GM23338 (cell line): ENCODE measurements at regions not wholly inside any gene's neighbourhood (a gene's known extent, or its start where the extent isn't known, plus 50 kb on each side); places are given as distances from the start of the nearest gene placed in this dataset.

Experiments used
- ATAC-seq: fragments of 200-7000 bp; cut with Tn5 transposase; 3 replicates; pipeline ENCODE4 v1.9.1; 2020
- DNase-seq: peaks from one replicate; pipeline ENCODE4 v3.0.0-alpha.2; 2015; ENCODE audit warnings: low spot score
- H2AFZ ChIP-seq: fragments of 200-600 bp; sonication (generic); 2 replicates; pipeline ENCODE4 v1.8.0; 2016; ENCODE audit warnings: antibody characterized with exemption, mild to moderate bottlenecking, moderate library complexity
- H3F3A ChIP-seq: fragments of 200-600 bp; sonication (generic); replicated peaks from 2 replicates; pipeline ENCODE4 v1.8.0; 2017; ENCODE audit warnings: antibody characterized with exemption, mixed run types, low read depth
- H3K27ac ChIP-seq: fragments of 200-600 bp; sonication (generic); 2 replicates; pipeline ENCODE4 v1.6.1; 2016; ENCODE audit warnings: low read depth
- H3K27me3 ChIP-seq: fragments of 200-600 bp; sonication (generic); 2 replicates; pipeline ENCODE4 v1.8.0; 2016; ENCODE audit warnings: mild to moderate bottlenecking, mixed run types, moderate library complexity; ENCODE audit not compliant: insufficient read depth
- H3K36me3 ChIP-seq: fragments of 200-600 bp; sonication (generic); 2 replicates; pipeline ENCODE4 v1.8.0; 2016; ENCODE audit warnings: mild to moderate bottlenecking; ENCODE audit not compliant: insufficient read depth
- H3K4me1 ChIP-seq: fragments of 200-600 bp; sonication (generic); 2 replicates; pipeline ENCODE4 v1.8.0; 2016; ENCODE audit warnings: mild to moderate bottlenecking, moderate library complexity; ENCODE audit not compliant: insufficient read depth
- H3K4me2 ChIP-seq: fragments of 200-600 bp; sonication (generic); 2 replicates; pipeline ENCODE4 v1.7.1; 2017; ENCODE audit warnings: mixed run types
- H3K4me3 ChIP-seq: fragments of 200-600 bp; sonication (generic); 2 replicates; pipeline ENCODE4 v1.6.1; 2016; ENCODE audit warnings: mixed run types
- H3K79me2 ChIP-seq: fragments of 200-600 bp; sonication (generic); replicated peaks from 2 replicates; pipeline ENCODE4 v1.8.0; 2017; ENCODE audit warnings: mild to moderate bottlenecking; ENCODE audit not compliant: insufficient read depth
- H3K9me2 ChIP-seq: fragments of 200-600 bp; sonication (generic); 2 replicates; pipeline ENCODE4 v1.8.0; 2017; ENCODE audit not compliant: insufficient read depth
- H4K20me1 ChIP-seq: fragments of 200-600 bp; sonication (generic); replicated peaks from 2 replicates; pipeline ENCODE4 v1.8.0; 2017; ENCODE audit warnings: mild to moderate bottlenecking; ENCODE audit not compliant: insufficient read depth
- H3K27ac Mint-ChIP-seq: 2 replicates; pipeline ENCODE4 v1.8.0; 2020; ENCODE audit warnings: inconsistent platforms, mild to moderate bottlenecking, moderate library complexity, mixed read lengths
- H3K27me3 Mint-ChIP-seq: 3 replicates; pipeline ENCODE4 v1.8.0; 2022; ENCODE audit warnings: low read depth, mild to moderate bottlenecking, moderate library complexity, mixed read lengths, inconsistent platforms; ENCODE audit not compliant: insufficient read depth, poor library complexity
- H3K36me3 Mint-ChIP-seq: 3 replicates; pipeline ENCODE4 v1.8.0; 2021; ENCODE audit warnings: low read depth, mild to moderate bottlenecking, inconsistent platforms, moderate library complexity, mixed read lengths
- H3K4me1 Mint-ChIP-seq: 3 replicates; pipeline ENCODE4 v1.8.0; 2020; ENCODE audit warnings: mild to moderate bottlenecking, inconsistent platforms, mixed read lengths
- H3K4me3 Mint-ChIP-seq: 3 replicates; pipeline ENCODE4 v1.8.0; 2021; ENCODE audit warnings: moderate library complexity, mild to moderate bottlenecking, inconsistent platforms, mixed read lengths
- H3K9me3 Mint-ChIP-seq: 3 replicates; pipeline ENCODE4 v1.8.0; 2020; ENCODE audit warnings: moderate library complexity, mild to moderate bottlenecking, inconsistent platforms, mixed read lengths
- CREB1 ChIP-seq: fragments of 250-450 bp; sonication (Bioruptor Pico); IDR thresholded peaks from 2 replicates; pipeline ENCODE4 v1.5.0; 2020; ENCODE audit warnings: low read depth, mild to moderate bottlenecking, moderate library complexity
- EZH2 ChIP-seq: fragments of 200-600 bp; sonication (generic); IDR thresholded peaks from one replicate; pipeline ENCODE4 v1.8.0; 2017; ENCODE audit warnings: antibody characterized with exemption, mild to moderate bottlenecking, low read depth; ENCODE audit not compliant: unreplicated experiment
- NANOG ChIP-seq: IDR thresholded peaks from 2 replicates; pipeline ENCODE4 v1.6.1; 2016; ENCODE audit warnings: antibody characterized with exemption, borderline replicate concordance
- STAT1 ChIP-seq: IDR thresholded peaks from one replicate; pipeline ENCODE4 v1.6.1; 2016; ENCODE audit warnings: antibody characterized with exemption; ENCODE audit not compliant: unreplicated experiment
- ZNF114 ChIP-seq: fragments of 250-450 bp; sonication (Bioruptor Pico); IDR thresholded peaks from 2 replicates; pipeline ENCODE4 v1.5.0; 2020; ENCODE audit warnings: mild to moderate bottlenecking, moderate library complexity
- ZNF331 ChIP-seq: fragments of 250-450 bp; sonication (Bioruptor Pico); IDR thresholded peaks from 2 replicates; pipeline ENCODE4 v1.5.0; 2020; ENCODE audit warnings: low read depth, mild to moderate bottlenecking, moderate library complexity
- TF ChIP-seq, protein P1 (sequence below): fragments of 250-450 bp; sonication (Bioruptor Pico); IDR thresholded peaks from 2 replicates; pipeline ENCODE4 v1.5.0; 2020; ENCODE audit warnings: mild to moderate bottlenecking, moderate library complexity
- TF ChIP-seq, protein P2 (sequence below): IDR thresholded peaks from one replicate; pipeline ENCODE4 v1.6.1; 2018; ENCODE audit warnings: antibody characterized with exemption; ENCODE audit not compliant: unreplicated experiment
- TF ChIP-seq, protein P3 (sequence below), 2 experiments: fragments of 200-600 bp in 1 of 2; sonication (generic) in 1 of 2; conservative IDR thresholded peaks; 2 replicates each; pipeline versions ENCODE4 v1.5.1 to v1.6.1; 2016 to 2017; ENCODE audit warnings: antibody characterized with exemption in 2 of 2, low read depth in 2 of 2, mild to moderate bottlenecking in 2 of 2, moderate library complexity in 1 of 2
- TF ChIP-seq, protein P4 (sequence below): IDR thresholded peaks from 2 replicates; pipeline ENCODE4 v1.6.1; 2016; ENCODE audit warnings: antibody characterized with exemption

DNA sequence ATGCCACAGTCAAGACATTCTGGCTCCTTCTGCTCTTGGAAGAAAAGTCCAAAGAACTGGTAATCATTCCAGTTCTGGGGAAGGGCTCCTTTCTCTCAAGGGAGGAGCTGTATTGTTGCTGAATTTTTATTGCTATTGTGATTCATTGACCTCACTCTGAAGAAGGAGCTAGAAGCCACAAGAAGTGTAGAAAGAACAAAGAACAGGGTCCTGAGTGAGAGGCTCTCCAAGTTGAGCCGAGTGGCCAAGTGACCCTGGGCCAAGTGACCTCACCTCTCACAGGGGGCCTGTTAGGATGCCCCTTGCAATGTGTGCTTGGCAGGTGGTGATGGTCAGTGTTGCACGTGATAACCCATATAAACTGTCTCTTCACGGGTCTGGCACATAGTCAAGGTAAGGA is 173.3 kb downstream of the FGF18 start:
- Histone ChIP-seq H3K4me2 (no peak overlapping the region), H4K20me1 (no peaks in the 10 kb centered on the region), H3K27ac (no peak overlapping the region), H3K9me2 (no peaks in the 10 kb centered on the region), H3K4me1 (no peaks in the 10 kb centered on the region), H3K79me2 (no peaks in the 10 kb centered on the region), H3K4me3 (no peak overlapping the region), H3K27me3 (no peaks in the 10 kb centered on the region), H3F3A (no peaks in the 10 kb centered on the region), H2AFZ (no peak overlapping the region), H3K36me3 (no peaks in the 10 kb centered on the region)
- no peaks in the 10 kb centered on the region for H3K36me3 Mint-ChIP-seq
- no peak overlapping the region for H3K27ac Mint-ChIP-seq
- peaks cover 6% of the 10 kb centered on the region for H3K27me3 Mint-ChIP-seq
- TF ChIP-seq, protein P1, sequence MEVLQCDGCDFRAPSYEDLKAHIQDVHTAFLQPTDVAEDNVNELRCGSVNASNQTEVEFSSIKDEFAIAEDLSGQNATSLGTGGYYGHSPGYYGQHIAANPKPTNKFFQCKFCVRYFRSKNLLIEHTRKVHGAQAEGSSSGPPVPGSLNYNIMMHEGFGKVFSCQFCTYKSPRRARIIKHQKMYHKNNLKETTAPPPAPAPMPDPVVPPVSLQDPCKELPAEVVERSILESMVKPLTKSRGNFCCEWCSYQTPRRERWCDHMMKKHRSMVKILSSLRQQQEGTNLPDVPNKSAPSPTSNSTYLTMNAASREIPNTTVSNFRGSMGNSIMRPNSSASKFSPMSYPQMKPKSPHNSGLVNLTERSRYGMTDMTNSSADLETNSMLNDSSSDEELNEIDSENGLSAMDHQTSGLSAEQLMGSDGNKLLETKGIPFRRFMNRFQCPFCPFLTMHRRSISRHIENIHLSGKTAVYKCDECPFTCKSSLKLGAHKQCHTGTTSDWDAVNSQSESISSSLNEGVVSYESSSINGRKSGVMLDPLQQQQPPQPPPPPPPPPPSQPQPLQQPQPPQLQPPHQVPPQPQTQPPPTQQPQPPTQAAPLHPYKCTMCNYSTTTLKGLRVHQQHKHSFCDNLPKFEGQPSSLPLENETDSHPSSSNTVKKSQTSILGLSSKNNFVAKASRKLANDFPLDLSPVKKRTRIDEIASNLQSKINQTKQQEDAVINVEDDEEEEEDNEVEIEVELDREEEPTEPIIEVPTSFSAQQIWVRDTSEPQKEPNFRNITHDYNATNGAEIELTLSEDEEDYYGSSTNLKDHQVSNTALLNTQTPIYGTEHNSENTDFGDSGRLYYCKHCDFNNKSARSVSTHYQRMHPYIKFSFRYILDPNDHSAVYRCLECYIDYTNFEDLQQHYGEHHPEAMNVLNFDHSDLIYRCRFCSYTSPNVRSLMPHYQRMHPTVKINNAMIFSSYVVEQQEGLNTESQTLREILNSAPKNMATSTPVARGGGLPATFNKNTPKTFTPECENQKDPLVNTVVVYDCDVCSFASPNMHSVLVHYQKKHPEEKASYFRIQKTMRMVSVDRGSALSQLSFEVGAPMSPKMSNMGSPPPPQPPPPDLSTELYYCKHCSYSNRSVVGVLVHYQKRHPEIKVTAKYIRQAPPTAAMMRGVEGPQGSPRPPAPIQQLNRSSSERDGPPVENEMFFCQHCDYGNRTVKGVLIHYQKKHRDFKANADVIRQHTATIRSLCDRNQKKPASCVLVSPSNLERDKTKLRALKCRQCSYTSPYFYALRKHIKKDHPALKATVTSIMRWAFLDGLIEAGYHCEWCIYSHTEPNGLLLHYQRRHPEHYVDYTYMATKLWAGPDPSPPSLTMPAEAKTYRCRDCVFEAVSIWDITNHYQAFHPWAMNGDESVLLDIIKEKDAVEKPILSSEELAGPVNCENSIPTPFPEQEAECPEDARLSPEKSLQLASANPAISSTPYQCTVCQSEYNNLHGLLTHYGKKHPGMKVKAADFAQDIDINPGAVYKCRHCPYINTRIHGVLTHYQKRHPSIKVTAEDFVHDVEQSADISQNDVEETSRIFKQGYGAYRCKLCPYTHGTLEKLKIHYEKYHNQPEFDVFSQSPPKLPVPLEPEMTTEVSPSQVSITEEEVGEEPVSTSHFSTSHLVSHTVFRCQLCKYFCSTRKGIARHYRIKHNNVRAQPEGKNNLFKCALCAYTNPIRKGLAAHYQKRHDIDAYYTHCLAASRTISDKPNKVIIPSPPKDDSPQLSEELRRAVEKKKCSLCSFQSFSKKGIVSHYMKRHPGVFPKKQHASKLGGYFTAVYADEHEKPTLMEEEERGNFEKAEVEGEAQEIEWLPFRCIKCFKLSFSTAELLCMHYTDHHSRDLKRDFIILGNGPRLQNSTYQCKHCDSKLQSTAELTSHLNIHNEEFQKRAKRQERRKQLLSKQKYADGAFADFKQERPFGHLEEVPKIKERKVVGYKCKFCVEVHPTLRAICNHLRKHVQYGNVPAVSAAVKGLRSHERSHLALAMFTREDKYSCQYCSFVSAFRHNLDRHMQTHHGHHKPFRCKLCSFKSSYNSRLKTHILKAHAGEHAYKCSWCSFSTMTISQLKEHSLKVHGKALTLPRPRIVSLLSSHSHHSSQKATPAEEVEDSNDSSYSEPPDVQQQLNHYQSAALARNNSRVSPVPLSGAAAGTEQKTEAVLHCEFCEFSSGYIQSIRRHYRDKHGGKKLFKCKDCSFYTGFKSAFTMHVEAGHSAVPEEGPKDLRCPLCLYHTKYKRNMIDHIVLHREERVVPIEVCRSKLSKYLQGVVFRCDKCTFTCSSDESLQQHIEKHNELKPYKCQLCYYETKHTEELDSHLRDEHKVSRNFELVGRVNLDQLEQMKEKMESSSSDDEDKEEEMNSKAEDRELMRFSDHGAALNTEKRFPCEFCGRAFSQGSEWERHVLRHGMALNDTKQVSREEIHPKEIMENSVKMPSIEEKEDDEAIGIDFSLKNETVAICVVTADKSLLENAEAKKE (CRISPR knock-in tag) = no peak
- TF ChIP-seq ZNF114 (CRISPR knock-in tag) = no peak
- TF ChIP-seq, protein P2, sequence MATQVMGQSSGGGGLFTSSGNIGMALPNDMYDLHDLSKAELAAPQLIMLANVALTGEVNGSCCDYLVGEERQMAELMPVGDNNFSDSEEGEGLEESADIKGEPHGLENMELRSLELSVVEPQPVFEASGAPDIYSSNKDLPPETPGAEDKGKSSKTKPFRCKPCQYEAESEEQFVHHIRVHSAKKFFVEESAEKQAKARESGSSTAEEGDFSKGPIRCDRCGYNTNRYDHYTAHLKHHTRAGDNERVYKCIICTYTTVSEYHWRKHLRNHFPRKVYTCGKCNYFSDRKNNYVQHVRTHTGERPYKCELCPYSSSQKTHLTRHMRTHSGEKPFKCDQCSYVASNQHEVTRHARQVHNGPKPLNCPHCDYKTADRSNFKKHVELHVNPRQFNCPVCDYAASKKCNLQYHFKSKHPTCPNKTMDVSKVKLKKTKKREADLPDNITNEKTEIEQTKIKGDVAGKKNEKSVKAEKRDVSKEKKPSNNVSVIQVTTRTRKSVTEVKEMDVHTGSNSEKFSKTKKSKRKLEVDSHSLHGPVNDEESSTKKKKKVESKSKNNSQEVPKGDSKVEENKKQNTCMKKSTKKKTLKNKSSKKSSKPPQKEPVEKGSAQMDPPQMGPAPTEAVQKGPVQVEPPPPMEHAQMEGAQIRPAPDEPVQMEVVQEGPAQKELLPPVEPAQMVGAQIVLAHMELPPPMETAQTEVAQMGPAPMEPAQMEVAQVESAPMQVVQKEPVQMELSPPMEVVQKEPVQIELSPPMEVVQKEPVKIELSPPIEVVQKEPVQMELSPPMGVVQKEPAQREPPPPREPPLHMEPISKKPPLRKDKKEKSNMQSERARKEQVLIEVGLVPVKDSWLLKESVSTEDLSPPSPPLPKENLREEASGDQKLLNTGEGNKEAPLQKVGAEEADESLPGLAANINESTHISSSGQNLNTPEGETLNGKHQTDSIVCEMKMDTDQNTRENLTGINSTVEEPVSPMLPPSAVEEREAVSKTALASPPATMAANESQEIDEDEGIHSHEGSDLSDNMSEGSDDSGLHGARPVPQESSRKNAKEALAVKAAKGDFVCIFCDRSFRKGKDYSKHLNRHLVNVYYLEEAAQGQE = no peak
- TF ChIP-seq, protein P3, sequence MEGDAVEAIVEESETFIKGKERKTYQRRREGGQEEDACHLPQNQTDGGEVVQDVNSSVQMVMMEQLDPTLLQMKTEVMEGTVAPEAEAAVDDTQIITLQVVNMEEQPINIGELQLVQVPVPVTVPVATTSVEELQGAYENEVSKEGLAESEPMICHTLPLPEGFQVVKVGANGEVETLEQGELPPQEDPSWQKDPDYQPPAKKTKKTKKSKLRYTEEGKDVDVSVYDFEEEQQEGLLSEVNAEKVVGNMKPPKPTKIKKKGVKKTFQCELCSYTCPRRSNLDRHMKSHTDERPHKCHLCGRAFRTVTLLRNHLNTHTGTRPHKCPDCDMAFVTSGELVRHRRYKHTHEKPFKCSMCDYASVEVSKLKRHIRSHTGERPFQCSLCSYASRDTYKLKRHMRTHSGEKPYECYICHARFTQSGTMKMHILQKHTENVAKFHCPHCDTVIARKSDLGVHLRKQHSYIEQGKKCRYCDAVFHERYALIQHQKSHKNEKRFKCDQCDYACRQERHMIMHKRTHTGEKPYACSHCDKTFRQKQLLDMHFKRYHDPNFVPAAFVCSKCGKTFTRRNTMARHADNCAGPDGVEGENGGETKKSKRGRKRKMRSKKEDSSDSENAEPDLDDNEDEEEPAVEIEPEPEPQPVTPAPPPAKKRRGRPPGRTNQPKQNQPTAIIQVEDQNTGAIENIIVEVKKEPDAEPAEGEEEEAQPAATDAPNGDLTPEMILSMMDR (conservative IDR thresholded peaks at IDR 0.05; ENCODE audit: low read depth in 2 of 2) = no peak
- TF ChIP-seq EZH2 = no peak
- no peak for TF ChIP-seq CREB1
- TF ChIP-seq STAT1 = no peak
- no peak for TF ChIP-seq NANOG
- no peak for TF ChIP-seq ZNF331 (CRISPR knock-in tag)
- TF ChIP-seq, protein P4, sequence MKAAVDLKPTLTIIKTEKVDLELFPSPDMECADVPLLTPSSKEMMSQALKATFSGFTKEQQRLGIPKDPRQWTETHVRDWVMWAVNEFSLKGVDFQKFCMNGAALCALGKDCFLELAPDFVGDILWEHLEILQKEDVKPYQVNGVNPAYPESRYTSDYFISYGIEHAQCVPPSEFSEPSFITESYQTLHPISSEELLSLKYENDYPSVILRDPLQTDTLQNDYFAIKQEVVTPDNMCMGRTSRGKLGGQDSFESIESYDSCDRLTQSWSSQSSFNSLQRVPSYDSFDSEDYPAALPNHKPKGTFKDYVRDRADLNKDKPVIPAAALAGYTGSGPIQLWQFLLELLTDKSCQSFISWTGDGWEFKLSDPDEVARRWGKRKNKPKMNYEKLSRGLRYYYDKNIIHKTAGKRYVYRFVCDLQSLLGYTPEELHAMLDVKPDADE = no peak
- no peak for DNase-seq
- no peak for ATAC-seq
- H3K9me3 Mint-ChIP-seq = no peaks in the 10 kb centered on the region; the same call in 2 of the 3 replicates
- H3K4me1 Mint-ChIP-seq = peaks cover 7% of the 10 kb centered on the region
- H3K4me3 Mint-ChIP-seq = no peak overlapping the region
